HL-60/S4 (cell line): ENCODE measurements at regions not wholly inside any gene's neighbourhood (a gene's known extent, or its start where the extent isn't known, plus 50 kb on each side); places are given as distances from the start of the nearest gene placed in this dataset.
"Not testable (repeated sequence)": the region's sequence is repeated elsewhere in the genome, so short reads cannot be mapped to it uniquely, and the experiment has no call there.

ENCODE experiments used
- in situ Hi-C: fragments of 300-500 bp; cut with MboI; formaldehyde crosslinking; loops from 2 replicates; pipeline ENCODE4 v1.14.3; 2022; ENCODE audit warnings: low sequenced_read_pairs

DNA sequence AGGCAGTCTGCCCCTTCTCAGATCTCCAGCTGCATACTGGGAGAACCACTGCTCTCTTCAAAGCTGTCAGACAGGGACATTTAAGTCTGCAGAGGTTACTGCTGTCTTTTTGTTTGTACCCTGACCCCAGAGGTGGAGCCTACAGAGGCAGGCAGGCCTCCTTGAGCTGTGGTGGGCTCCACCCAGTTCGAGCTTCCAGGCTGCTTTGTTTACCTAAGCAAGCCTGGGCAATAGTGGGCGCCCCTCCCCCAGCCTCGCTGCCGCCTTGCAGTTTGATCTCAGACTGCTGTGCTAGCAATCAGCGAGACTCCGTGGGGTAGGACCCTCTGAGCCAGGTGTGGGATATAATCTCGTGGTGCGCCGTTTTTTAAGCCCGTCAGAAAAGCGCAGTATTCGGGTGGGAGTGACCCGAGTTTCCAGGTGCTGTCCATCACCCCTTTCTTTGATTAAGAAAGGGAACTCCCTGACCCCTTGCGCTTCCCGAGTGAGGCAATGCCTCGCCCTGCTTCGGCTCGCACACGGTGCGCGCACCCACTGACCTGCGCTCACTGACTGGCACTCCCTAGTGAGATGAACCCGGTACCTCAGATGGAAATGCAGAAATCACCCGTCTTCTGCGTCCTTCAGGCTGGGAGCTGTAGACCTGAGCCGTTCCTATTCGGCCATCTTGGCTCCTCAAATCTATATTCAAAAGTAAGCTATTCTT is 224.4 kb downstream of the ZNF326 start:
- in situ Hi-C loops, result not testable (repeated sequence)

DNA sequence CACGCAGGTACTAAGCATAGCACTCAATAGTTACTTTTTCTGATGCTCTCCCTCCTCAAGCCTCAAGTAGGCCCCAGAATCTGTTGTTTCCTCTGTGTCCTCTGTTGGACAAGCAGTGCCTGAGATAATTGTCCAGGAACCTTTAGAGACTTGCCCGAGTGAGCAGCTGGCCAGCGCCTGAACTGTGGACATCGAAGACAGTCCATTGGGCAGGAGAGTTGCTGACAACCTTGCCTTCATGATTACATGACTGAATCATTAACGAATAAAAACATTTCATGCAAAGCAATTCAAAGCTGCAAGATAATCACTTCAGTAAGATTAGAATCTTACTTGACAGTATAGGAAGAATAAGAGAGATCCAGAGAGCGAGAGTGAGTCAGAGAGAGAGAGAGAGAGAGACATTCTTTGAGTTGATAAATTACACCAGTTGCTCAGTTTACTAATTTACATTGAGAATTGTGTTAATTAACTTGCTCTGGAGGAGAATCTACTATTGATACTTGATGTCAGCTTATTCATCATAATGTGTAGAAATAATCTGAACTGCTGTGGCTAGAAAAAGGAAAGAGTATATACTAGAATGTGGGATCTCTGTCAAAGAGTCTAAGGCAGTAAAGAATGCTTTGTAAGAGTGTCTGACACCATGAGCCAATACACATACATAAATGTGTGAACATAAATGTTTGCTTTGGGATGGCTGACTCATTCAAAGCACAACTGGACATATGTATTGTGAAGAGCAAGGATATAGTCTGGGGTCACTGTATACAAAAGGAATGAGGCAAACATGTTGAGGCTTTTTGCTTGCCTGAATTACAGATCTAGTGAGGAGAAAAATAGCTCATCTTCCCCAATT is 216.0 kb downstream of the ZNF326 start:
- in situ Hi-C loops, result no loop called here

DNA sequence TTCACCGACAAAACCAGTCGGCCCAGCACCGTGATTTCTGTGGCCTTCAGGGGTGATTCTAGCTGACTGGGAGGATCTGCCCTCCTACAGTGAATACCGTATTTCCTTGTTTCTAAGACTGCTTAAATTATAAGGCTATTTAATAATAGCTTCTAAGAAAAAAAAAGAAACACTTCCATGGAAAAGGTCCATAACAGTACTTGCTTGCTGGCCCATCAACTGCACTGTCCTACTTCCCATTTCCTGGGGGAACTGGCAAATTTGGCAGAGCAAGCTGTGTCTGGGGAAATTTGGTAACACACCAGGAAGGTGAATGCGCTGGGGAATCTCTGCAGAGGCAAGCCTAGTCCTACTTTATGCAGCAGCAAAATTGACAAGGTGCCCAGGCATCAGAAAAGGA is 214.0 kb downstream of the ZNF326 start:
- in situ Hi-C loops, result no loop called here

DNA sequence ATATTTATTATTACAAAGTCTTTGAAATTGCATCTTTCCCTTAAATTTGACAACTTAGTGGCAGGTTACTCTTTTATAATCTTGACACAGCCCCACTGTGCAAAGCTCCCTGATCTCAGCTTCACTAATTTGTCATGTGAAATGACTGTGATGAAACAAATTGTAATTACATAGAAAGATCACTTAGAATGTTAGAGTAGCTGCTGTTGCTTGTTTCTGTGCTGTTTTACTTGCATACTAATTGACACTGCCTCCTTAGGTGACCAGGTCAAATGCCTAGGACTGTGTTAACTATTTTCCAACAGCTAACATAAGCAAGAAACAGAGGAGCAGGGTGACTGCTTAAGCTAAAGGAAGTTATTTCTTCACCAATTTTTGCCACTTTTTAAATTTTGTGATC is 211.3 kb downstream of the ZNF326 start:
- in situ Hi-C loops, result no loop called here

DNA sequence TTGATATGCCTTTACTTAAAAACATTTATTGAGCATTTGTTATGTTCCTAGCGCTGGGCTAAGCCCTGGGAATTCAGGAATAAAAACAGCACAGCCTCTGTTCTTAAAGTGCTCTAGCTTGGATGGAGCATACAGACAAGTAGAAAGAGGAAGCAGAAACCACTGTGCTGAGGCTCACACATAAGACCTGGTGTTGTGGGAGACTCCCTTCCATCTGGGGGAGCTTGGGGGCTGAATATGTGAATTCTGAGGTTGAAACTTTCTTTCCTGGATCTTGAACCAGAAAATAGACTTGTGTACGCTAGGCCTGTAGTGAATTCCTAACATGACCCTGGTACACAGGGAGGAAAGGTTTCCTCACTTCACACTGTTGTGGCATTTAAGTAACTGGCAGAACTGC is 209.9 kb downstream of the ZNF326 start:
- in situ Hi-C loops, result no loop called here

DNA sequence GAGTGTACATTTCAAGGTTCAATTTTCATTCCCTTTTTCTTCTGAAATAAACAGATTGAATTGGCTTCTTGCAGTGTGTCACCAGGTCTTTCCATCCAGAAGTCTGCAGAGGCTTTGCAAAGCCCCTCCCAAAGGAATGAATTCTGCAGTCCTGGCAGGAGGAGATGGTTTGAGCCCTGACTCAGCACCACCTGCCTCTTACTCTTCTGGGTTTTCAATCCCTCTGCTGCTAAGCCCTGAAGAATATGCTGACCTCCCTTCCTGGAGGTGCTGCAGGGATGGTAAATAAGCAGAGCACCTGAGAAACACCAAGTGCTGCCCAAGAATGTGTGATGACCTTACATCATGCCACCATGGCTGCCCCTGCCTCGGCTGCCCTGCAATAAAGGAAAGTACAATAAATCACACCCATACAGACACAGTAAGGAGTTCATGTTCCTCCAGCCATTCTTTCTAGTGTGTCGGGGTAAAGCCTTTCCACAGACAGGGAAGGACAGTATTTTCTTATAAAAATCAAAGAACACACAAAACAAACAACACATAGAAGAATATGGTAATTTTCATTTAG is 209.2 kb downstream of the ZNF326 start:
- in situ Hi-C loops, result no loop called here

DNA sequence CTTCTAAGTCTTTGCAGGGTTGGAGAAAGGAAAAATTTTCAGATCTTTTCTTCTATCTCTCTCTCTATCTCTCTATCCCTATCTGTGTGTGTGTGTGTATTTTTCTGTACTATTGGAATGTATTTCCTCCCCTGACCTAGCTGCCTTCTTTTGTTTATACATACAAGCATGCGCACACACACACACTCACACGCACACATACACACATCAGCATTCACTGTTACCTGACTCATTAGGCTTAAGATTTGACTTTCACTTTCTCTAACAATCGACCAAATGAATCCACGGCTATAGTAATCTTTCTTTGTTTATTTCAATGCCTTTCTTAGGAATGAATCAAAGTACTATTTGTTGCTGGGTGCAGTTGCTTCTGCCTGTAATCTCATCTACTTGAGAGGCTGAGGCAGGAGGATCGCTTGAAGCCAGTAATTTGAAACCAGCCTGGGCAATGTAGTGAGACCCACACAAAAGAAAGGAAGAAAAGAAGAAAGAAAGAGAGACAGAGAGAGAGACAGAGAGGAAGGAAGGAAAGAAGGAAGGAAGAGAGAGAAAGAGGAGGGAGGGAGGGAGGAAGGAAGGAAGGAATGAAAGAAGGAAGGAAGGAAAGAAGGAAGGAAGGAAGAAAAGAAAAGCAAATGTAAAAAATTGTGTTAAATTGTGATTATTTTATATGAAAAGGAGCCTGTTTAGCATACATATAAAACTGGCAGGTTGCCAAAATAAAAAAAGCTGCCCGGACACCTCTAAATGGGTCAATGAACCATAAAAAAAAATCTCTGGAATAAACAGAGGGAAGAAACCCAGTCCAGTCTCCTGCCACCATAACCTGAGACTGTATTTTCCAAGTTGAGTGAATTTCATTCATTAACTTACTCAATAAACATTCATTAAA is 206.8 kb downstream of the ZNF326 start:
- in situ Hi-C loops, result no loop called here

DNA sequence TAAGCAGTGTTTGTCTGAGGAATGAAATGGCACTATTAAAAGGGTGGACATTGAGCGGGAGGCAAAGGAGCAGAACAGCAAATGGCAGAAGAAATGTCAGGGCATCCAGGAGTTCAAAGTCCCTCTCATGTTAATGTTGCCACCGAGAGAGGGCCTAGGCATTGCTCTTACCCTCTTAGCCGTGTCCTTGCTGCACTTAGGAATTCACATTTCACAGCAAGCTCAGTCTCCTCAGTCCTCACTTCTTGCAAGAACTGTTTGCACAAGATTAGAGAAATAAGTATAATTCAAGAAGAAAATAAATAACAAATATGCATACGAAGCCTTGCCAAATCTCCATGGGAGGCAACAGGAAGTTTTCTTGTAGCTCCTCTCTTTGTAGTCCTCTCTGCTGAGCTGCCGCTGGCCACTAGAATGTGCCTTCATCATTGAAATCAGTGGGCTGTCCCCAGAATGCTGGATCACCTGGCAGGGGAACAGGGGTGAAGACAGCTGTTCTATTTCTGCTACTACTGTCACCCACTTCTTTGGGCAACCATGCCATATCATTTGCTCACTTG is 205.8 kb downstream of the ZNF326 start:
- in situ Hi-C loops, result no loop called here

DNA sequence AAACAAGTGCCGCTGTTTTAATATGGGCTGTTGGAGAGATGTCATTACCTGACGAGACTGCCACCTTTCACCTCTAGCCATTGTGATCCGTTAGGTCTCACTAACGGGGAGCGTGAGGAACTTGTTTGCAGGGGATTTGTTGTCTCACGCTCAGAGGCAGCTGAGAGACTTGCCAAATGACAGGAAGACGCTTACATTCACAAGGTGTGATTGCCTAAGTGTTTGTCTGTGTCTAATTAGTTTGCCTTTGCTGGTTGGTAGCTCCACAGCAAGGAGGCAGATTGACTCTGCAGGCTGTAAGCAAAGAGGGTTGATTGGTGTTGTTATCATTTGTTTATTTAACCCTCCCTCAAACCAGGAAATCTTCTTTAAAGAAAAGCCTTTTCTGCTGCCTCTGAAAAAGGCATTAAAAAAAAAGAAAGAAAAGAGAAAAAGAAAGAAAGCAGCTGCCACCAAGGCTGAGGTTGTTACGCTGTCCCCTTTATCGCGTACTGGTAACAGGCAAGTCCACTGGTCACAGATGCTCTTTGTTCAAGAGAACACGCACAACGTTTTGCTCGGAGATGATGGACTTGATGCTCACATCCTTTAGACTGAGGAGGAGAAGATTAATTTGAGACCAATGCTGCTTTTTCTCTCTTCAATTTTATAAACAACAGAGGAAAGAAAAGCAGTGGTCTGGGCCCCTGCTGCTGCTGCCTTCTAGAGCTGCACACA is 203.9 kb downstream of the ZNF326 start:
- in situ Hi-C loops, result no loop called here

DNA sequence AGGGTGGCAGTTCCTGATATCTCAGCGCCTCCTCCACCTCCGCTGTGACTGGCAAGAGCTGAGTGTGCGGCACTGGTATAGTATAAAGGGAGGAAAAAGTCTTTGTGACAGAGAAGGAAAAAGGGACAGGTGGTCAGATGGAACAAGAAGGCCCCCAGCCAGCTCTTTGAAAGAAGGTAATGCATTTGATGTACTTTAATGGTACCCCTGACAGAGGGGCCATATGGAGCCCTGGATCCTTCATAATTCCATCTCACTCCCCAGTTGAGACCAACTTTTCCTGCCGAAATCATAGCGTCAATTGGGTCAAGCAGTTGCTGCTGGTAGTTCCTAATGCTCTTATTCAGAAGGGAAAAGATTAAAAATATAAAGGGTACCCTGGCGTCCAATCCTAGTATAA is 198.2 kb downstream of the ZNF326 start:
- in situ Hi-C loops, result no loop called here

DNA sequence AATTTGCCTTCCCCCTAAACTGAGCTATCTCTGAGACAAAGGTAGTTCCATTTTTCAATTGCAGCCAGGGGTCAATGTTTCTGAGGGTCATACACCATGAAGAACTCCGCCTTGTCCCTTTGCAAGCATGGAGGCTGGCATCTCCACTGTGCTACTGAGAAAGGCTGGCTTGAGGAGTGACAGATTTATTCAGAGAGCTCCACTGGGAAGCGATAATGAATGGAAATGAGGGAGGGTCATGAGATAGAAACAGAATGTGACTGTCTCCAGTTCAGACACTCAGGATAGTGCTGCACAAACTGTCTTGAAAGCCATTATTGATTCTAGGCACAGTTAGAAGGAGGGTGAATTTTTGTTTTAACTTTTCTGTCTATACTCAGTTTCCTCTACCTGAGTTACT is 197.5 kb downstream of the ZNF326 start:
- in situ Hi-C loops, result no loop called here

DNA sequence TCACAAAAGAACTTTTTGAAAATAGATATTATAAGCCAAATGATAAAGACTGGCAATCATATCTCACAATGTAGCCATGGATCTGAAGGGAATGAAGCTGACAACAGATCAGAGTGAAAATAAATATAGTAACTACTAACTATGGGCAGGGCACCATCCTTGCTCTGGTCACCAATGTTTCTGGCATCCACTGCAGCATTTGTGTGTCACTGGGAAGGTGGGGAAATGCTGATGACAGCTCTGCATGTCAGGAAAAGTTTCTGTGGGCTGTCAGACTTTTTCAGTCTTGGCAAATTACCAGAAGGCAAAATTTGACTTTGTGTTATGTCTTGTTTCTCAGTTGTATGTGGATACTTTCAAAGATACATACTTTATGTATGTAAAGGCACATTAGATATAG is 195.6 kb downstream of the ZNF326 start:
- in situ Hi-C loops, result no loop called here

DNA sequence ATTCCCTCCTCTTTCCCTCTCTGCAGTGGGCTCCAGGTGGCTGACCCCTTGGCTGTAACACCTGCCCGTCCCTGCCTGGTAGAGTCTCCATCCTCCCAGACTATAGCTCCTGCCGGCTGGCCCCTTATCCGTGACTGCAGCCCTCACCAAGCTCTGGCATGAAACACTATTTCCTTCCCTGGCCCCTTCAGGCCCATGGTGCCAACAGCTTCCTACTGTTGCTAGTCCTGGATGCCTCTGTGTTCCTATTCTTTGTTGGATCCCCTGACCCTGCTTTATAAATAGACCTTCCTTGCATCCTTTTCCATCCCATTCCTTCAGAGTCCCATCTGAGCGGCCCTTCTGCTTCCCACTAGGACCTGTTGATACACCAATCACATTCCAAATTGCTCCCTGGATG is 195.0 kb downstream of the ZNF326 start:
- in situ Hi-C loops, result no loop called here

DNA sequence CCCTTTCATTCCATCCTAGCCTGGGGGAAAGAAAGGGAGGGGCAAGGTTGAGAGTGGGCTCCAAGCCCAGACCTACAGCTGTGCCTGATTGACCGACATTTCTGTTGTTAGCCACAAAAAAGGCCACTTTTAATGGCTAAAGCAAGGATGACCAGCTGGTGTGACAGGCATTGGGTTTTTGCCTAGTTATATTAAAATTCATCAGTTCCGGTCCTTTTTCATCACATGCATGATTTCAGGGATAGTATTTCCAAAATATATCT is 192.3 kb downstream of the ZNF326 start:
- in situ Hi-C loops, result no loop called here

DNA sequence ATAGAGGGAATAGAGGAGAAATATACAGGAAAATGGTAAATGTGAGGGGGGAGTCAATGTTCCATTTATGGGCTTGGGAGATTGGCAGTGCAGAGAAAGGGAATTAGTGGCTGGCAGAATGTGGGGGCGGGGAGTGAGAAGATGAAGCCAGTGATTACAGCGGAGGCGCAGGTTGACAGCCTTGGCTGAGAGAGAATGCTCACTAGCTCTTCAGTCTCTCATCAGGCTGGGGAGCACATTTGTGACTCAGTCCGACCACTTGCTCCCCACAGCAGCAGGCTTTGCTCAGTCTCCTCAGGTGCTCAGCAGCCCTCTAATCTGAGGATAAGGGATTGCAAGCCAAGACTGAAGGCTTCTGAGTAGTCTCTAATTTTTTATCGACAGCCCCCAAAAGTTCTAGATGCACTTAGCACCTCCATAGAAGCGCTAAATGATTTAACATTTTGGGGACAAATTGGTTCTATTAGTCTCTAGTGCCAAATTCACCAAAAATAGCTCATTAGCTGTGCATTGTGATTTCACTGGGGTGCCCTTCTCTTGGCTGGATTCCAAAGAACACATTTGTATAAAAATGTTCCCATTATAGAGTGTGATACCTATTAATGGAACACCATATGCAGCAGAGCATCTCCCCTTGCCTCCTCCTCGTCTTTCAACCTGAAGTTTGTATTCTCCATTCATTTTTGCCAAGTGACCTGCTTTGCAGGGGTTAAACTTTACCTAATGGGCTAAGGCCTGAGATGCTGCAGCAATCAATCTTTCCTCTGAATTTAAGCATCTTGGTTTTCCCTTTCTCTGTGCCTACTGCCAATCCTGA is 191.8 kb downstream of the ZNF326 start:
- in situ Hi-C loops, result no loop called here

DNA sequence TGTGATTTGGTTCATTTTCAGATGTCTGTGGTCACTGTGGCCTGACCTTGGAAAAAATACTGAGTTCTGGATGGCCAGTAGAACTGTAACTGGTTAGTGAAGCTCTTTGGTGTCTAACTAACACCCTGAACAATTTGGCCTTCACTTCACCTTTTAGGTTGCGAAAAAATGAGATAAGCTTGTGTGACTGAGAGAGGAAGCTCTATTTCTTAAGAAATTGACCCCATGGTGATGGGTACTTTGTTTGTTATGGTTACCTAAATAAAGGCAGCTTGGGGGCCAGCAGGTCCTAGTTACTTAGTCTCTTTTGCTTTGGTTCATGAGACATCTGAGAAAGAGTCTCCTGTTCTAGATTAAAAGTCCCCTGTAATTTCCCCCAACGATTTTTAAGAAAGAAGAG is 181.6 kb downstream of the ZNF326 start:
- in situ Hi-C loops, result no loop called here

DNA sequence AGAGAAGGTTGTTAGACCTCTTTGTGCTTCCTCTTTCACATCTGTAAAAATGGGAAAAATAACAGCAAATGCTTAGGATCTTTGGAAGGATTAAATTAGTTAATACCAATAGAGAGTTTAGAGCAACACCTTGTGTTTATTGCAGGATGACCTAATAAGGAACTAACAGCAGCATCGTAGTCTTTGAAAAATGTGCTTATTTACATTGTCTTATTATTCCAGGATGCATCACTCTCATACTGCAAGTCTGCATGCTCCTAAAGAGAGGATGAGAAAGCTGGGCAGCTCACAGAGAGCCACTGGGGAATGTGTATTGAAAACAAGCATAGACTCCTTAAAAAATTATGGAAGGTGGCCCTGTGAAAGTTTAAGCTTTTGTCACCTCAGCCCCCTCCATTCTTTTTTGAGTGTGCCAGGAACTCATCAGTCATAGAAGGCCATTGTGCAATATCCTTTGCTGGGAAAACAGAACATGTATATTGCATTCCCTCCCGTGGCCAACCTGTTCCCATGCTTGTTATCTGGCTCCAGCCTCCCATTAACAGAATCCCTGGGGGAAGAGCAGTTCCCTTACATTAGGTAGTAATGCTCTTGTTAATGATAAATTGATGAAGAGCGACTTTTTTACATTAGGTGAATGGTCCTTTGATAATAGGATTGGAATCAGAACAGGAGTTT is 180.7 kb downstream of the ZNF326 start:
- in situ Hi-C loops, result no loop called here

DNA sequence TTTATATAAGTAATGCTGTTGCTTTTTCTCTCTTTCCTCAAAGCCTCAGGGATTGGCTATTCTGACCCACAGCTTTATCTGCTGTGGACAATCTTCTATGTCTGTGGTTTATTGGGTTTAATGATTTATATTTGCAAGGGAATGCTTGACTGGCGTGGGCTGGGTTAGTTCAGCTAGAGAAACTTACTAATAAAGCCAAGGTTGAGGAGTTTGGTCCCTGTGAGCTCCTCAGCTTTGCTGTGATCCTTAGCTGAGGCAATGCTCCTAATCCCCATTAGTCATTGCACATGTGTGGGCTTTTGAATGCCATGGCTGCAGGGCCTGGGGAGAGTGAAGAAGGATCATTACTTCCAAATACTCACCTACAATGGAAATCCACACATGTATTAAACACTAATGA is 179.3 kb downstream of the ZNF326 start:
- in situ Hi-C loops, result no loop called here

DNA sequence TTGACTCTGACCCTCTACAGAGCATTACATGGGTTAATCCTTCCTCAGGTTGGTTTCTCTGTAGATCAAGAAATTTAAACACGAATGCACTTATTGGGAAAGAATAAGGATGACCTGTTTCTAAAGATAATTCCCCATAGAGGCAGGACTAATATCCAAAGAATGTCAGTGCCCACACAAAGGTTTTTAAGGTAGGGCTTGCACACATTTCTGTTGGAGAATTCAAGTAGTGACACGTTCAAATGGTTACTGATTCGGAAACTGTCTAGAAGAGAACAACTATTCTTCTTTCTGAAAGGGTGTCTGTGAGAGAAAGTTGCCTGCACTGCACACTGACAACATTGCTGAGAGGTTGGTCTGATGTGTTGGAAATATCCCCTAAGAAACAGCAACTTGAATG is 167.3 kb downstream of the ZNF326 start:
- in situ Hi-C loops, result no loop called here
